CD4-positive, alpha-beta T cell treated with Interleukin-17A for 1 hour (primary cell): ENCODE measurements at regions not wholly inside any gene's neighbourhood (a gene's known extent, or its start where the extent isn't known, plus 50 kb on each side); places are given as distances from the start of the nearest gene placed in this dataset.

Experiments
- DNase-seq: peaks from one replicate; pipeline ENCODE4 v3.0.0-alpha.2; 2020

GRCh38 chr3:22334996-22335395 is 584.0 kb upstream of the ZNF385D start:
- DNase-seq = no peak

GRCh38 chr3:22349215-22349851 is 598.3 kb upstream of the ZNF385D start:
- DNase-seq = no peak

GRCh38 chr3:22351806-22352205 is 600.8 kb upstream of the ZNF385D start:
- no peak for DNase-seq

- no peak for DNase-seq
These were observed 602.1 kb upstream of the ZNF385D start for GRCh38 chr3:22353126-22353525.

- no peak for DNase-seq
These were observed 607.3 kb upstream of the ZNF385D start for GRCh38 chr3:22358334-22358733.

- no peak for DNase-seq
These were observed 609.2 kb upstream of the ZNF385D start for GRCh38 chr3:22360164-22360563.

GRCh38 chr3:22360970-22361369 is 610.0 kb upstream of the ZNF385D start:
- DNase-seq = no peak

GRCh38 chr3:22361521-22361920 is 610.5 kb upstream of the ZNF385D start:
- no peak for DNase-seq

GRCh38 chr3:22364851-22365250 is 613.8 kb upstream of the ZNF385D start:
- no peak for DNase-seq

- no peak for DNase-seq
These were observed 615.8 kb upstream of the ZNF385D start for GRCh38 chr3:22366781-22367180.

GRCh38 chr3:22371036-22371435 is 620.0 kb upstream of the ZNF385D start:
- no peak for DNase-seq

GRCh38 chr3:22371607-22372291 is 620.7 kb upstream of the ZNF385D start:
- DNase-seq = no peak

GRCh38 chr3:22372292-22373062 is 621.5 kb upstream of the ZNF385D start:
- no peak for DNase-seq

- DNase-seq = no peak
These were observed 622.2 kb upstream of the ZNF385D start for GRCh38 chr3:22373182-22373581.

- no peak for DNase-seq
These were observed 622.8 kb upstream of the ZNF385D start for GRCh38 chr3:22373827-22374226.

- no peak for DNase-seq
These were observed 626.4 kb upstream of the ZNF385D start for GRCh38 chr3:22377421-22377820.

GRCh38 chr3:22378869-22379268 is 627.9 kb upstream of the ZNF385D start:
- DNase-seq = no peak

- no peak for DNase-seq
These were observed 629.2 kb upstream of the ZNF385D start for GRCh38 chr3:22380253-22380652.

GRCh38 chr3:22381564-22381963 is 630.6 kb upstream of the ZNF385D start:
- DNase-seq = peak; percentile 29

GRCh38 chr3:22383285-22383684 is 632.3 kb upstream of the ZNF385D start:
- DNase-seq = no peak

GRCh38 chr3:22386107-22386506 is 635.1 kb upstream of the ZNF385D start:
- DNase-seq = no peak

GRCh38 chr3:22392286-22392685 is 641.3 kb upstream of the ZNF385D start:
- no peak for DNase-seq

GRCh38 chr3:22392859-22393258 is 641.8 kb upstream of the ZNF385D start:
- no peak for DNase-seq

GRCh38 chr3:22399566-22399965 is 648.6 kb upstream of the ZNF385D start:
- no peak for DNase-seq
